Urinary bladder (tissue), 3 donors: ENCODE measurements at regions not wholly inside any gene's neighbourhood (a gene's known extent, or its start where the extent isn't known, plus 50 kb on each side); places are given as distances from the start of the nearest gene placed in this dataset.
A peak's percentile ranks its signal among the peaks of the same experiment; 100 is the strongest.
"Not testable (repeated sequence)": the region's sequence is repeated elsewhere in the genome, so short reads cannot be mapped to it uniquely, and the experiment has no call there.

Experiments
- DNase-seq: peaks from one replicate; pipeline ENCODE4 v3.0.0-alpha.2; 2015; ENCODE audit errors: extremely low spot score
- H3K27ac ChIP-seq: one replicate; pipeline ENCODE4 v1.5.1; 2013; ENCODE audit warnings: low read depth, mild to moderate bottlenecking, moderate library complexity
- H3K36me3 ChIP-seq: one replicate; pipeline ENCODE4 v1.6.1; 2013; ENCODE audit warnings: mild to moderate bottlenecking, moderate library complexity; ENCODE audit not compliant: insufficient read depth
- H3K4me1 ChIP-seq: one replicate; pipeline ENCODE4 v1.6.1; 2013; ENCODE audit warnings: mild to moderate bottlenecking, moderate library complexity; ENCODE audit not compliant: insufficient read depth
- H3K4me3 ChIP-seq: one replicate; pipeline ENCODE4 v1.5.1; 2013; ENCODE audit warnings: low read depth, low read length
- WGBS: extraction: QIAGEN DNeasy Blood & Tissue Kit; methylation state at CpG from one replicate; pipeline ENCODE4 v1.1.7; 2013; 5-methylcytosine and 5-hydroxymethylcytosine counted together
- donor health status: healthy with polysubstance abuse.
- donor health status: healthy.

- 59% methylated on average over 1 of the region's 1 CpG for WGBS
- DNase-seq: no peak
- no peaks in the 10 kb centered on the region for H3K4me1 ChIP-seq
- H3K36me3 ChIP-seq: no peaks in the 10 kb centered on the region
- H3K27ac ChIP-seq: no peak overlapping the region
- H3K4me3 ChIP-seq: no peak overlapping the region
These were observed 220.8 kb upstream of the MYL2 start for GRCh38 chr12:111141205-111141604.

- no peaks in the 10 kb centered on the region for H3K36me3 ChIP-seq
- 80% methylated on average over 8 of the region's 8 CpGs for WGBS
These were observed 217.6 kb upstream of the MYL2 start for GRCh38 chr12:111138016-111138415.

GRCh38 chr12:111135293-111135832 is 215.0 kb upstream of the MYL2 start:
- Histone ChIP-seq H3K27ac (no peak overlapping the region), H3K4me3 (no peak overlapping the region), H3K36me3 (no peaks in the 10 kb centered on the region), H3K4me1 (no peaks in the 10 kb centered on the region)
- no peak for DNase-seq
- WGBS: 96% methylated on average over 5 of the region's 5 CpGs

More at GRCh38 chr12:111138016-111138415, 217.6 kb upstream of the MYL2 start:
- Histone ChIP-seq H3K4me3 (no peak overlapping the region), H3K27ac (no peak overlapping the region), H3K4me1 (no peaks in the 10 kb centered on the region)
- no peak for DNase-seq

- Histone ChIP-seq H3K4me3 (no peak overlapping the region), H3K36me3 (no peaks in the 10 kb centered on the region), H3K4me1 (no peaks in the 10 kb centered on the region), H3K27ac (no peak overlapping the region)
- no peak for DNase-seq
These were observed 210.0 kb upstream of the MYL2 start for GRCh38 chr12:111130336-111130735.

- WGBS: 91% methylated on average over 3 of the region's 3 CpGs
- no peak for DNase-seq
- Histone ChIP-seq H3K36me3 (no peaks in the 10 kb centered on the region), H3K4me1 (no peaks in the 10 kb centered on the region), H3K27ac (no peak overlapping the region), H3K4me3 (no peak overlapping the region)
These were observed 208.9 kb upstream of the MYL2 start for GRCh38 chr12:111129149-111129767.

GRCh38 chr12:111126331-111126730 is 206.0 kb upstream of the MYL2 start:
- WGBS: 35% methylated on average over 2 of the region's 2 CpGs
- H3K36me3 ChIP-seq: no peaks in the 10 kb centered on the region
- no peak overlapping the region for H3K27ac ChIP-seq
- no peak overlapping the region for H3K4me3 ChIP-seq
- no peaks in the 10 kb centered on the region for H3K4me1 ChIP-seq
- no peak for DNase-seq

GRCh38 chr12:111124183-111124582 is 203.8 kb upstream of the MYL2 start:
- Histone ChIP-seq H3K4me3 (no peak overlapping the region), H3K4me1 (no peaks in the 10 kb centered on the region), H3K36me3 (no peaks in the 10 kb centered on the region), H3K27ac (no peak overlapping the region)
- WGBS: 91% methylated on average over 4 of the region's 4 CpGs
- no peak for DNase-seq

- H3K4me3 ChIP-seq: no peak overlapping the region
- H3K27ac ChIP-seq: no peak overlapping the region
- DNase-seq: no peak
- H3K36me3 ChIP-seq: no peaks in the 10 kb centered on the region
- no peaks in the 10 kb centered on the region for H3K4me1 ChIP-seq
- 98% methylated on average over 6 of the region's 6 CpGs for WGBS
These were observed 203.0 kb upstream of the MYL2 start for GRCh38 chr12:111123390-111123789.

- DNase-seq: peak; percentile 15
- H3K27ac ChIP-seq: no peak overlapping the region
- no peak overlapping the region for H3K4me3 ChIP-seq
- 14% methylated on average over 7 of the region's 7 CpGs for whole genome bisulfite sequencing
- H3K36me3 ChIP-seq: no peaks in the 10 kb centered on the region
- H3K4me1 ChIP-seq: no peaks in the 10 kb centered on the region
These were observed 202.1 kb upstream of the MYL2 start for GRCh38 chr12:111122458-111122878.

GRCh38 chr12:111121840-111122239 is 201.5 kb upstream of the MYL2 start:
- Histone ChIP-seq H3K27ac (no peak overlapping the region), H3K4me1 (no peaks in the 10 kb centered on the region), H3K36me3 (no peaks in the 10 kb centered on the region), H3K4me3 (no peak overlapping the region)
- 20% methylated on average over 6 of the region's 6 CpGs for WGBS
- peak; percentile 28 for DNase-seq

- 67% methylated on average over 5 of the region's 5 CpGs for WGBS
- no peak for DNase-seq
These were observed 200.2 kb upstream of the MYL2 start for GRCh38 chr12:111120578-111120977.

GRCh38 chr12:111117017-111117416 is 196.6 kb upstream of the MYL2 start:
- WGBS: 98% methylated on average over 1 of the region's 1 CpG

More at GRCh38 chr12:111120578-111120977, 200.2 kb upstream of the MYL2 start:
- Histone ChIP-seq H3K36me3 (no peaks in the 10 kb centered on the region), H3K4me3 (no peak overlapping the region), H3K27ac (no peak overlapping the region), H3K4me1 (no peaks in the 10 kb centered on the region)

GRCh38 chr12:111113313-111113712 is 192.9 kb upstream of the MYL2 start:
- H3K4me3 ChIP-seq, H3K27ac ChIP-seq, DNase-seq, H3K36me3 ChIP-seq, H3K4me1 ChIP-seq: not testable (repeated sequence)
- 89% methylated on average over 3 of the region's 3 CpGs for WGBS

More at GRCh38 chr12:111117017-111117416, 196.6 kb upstream of the MYL2 start:
- Histone ChIP-seq H3K4me1 (no peaks in the 10 kb centered on the region), H3K27ac (no peak overlapping the region), H3K4me3 (no peak overlapping the region), H3K36me3 (no peaks in the 10 kb centered on the region)
- no peak for DNase-seq

- H3K4me1 ChIP-seq: no peaks in the 10 kb centered on the region
- H3K36me3 ChIP-seq: no peaks in the 10 kb centered on the region
- H3K4me3 ChIP-seq: no peak overlapping the region
- no peak overlapping the region for H3K27ac ChIP-seq
- WGBS: 85% methylated on average over 14 of the region's 14 CpGs
- no peak for DNase-seq
These were observed 192.1 kb upstream of the MYL2 start for GRCh38 chr12:111112311-111113098.
